Endothelial cell of umbilical vein (primary cell): ENCODE measurements at regions not wholly inside any gene's neighbourhood (a gene's known extent, or its start where the extent isn't known, plus 50 kb on each side); places are given as distances from the start of the nearest gene placed in this dataset.

Experiments used
- BruUV-seq: library from RNA; stranded (reverse); fragments of 400-500 nt; replicated peaks from 2 replicates; lab custom pipeline; 2021; lab: Mats Ljungman, UMichigan
- CTCF ChIA-PET: fragments of 300-600, 350-600 bp; sonication (Branson Sonifier 250); formaldehyde crosslinking; loops from one replicate; lab custom pipeline; 2021; ENCODE audit warnings: antibody characterized with exemption, inconsistent platforms; lab: Charles Lee
- POLR2A ChIA-PET: fragments of 300-600, 350-600 bp; sonication (Branson Sonifier 250); formaldehyde crosslinking; loops from one replicate; lab custom pipeline; 2021; ENCODE audit warnings: antibody characterized with exemption, inconsistent platforms; lab: Charles Lee
- DNase-seq: peaks from one replicate; pipeline ENCODE4 v3.0.0-alpha.2; 2011; ENCODE audit warnings: low read depth, low spot score
- FAIRE-seq: peaks from 2 replicates; lab custom pipeline; 2011; peaks lifted over from hg19 to GRCh38; lab: Jason Lieb, UNC
- H2AFZ ChIP-seq: 2 replicates; pipeline ENCODE4 v1.6.0; 2012; ENCODE audit warnings: low read depth, low read length, control low read depth, inconsistent platforms
- H3K27ac ChIP-seq: 2 replicates; pipeline ENCODE4 v1.5.1; 2011; ENCODE audit warnings: low read depth, mild to moderate bottlenecking, control low read depth, low read length, moderate library complexity; ENCODE audit not compliant: insufficient read depth
- H3K27me3 ChIP-seq, 2 experiments: 2 replicates each; pipeline versions ENCODE4 v1.6.0 to v1.6.1; 2011; ENCODE audit warnings: low read length in 2 of 2, mixed read lengths in 1 of 2; ENCODE audit not compliant: control insufficient read depth in 2 of 2, insufficient read depth in 2 of 2
- H3K36me3 ChIP-seq, 2 experiments: 2 replicates in 1 of 2; 3 replicates in 1 of 2; pipeline ENCODE4 v1.5.1; 2011; ENCODE audit warnings: low read length in 2 of 2, mild to moderate bottlenecking in 1 of 2, moderate library complexity in 1 of 2; ENCODE audit not compliant: control insufficient read depth in 2 of 2, insufficient read depth in 2 of 2; ENCODE audit errors: extremely low read depth in 1 of 2
- H3K4me1 ChIP-seq: 3 replicates; pipeline ENCODE4 v1.5.1; 2011; ENCODE audit warnings: mild to moderate bottlenecking, low read length; ENCODE audit not compliant: control insufficient read depth, insufficient read depth; ENCODE audit errors: extremely low read depth
- H3K4me2 ChIP-seq: 2 replicates; pipeline ENCODE4 v1.6.1; 2011; ENCODE audit warnings: low read length, control low read depth, mixed read lengths; ENCODE audit not compliant: insufficient read depth
- H3K4me3 ChIP-seq, 3 experiments: fragments of 200-600 bp in 1 of 3; sonication (generic), shearing (Covaris generic) in 1 of 3; replicated peaks in 1 of 3; 2 replicates each; pipeline ENCODE4 v1.5.1; 2011 to 2016; ENCODE audit warnings: control low read depth in 3 of 3, low read length in 3 of 3, mild to moderate bottlenecking in 2 of 3, inconsistent platforms in 1 of 3, low read depth in 1 of 3, moderate library complexity in 1 of 3; ENCODE audit not compliant: insufficient read depth in 1 of 3
- H3K79me2 ChIP-seq: 2 replicates; pipeline ENCODE4 v1.6.0; 2012; ENCODE audit warnings: low read length, inconsistent platforms; ENCODE audit not compliant: control insufficient read depth, insufficient read depth
- H3K9ac ChIP-seq: replicated peaks from 2 replicates; pipeline ENCODE3; 2011; ENCODE audit warnings: low read length, control low read depth; ENCODE audit not compliant: insufficient read depth; ENCODE audit errors: extremely low read depth
- H3K9me1 ChIP-seq: replicated peaks from 3 replicates; pipeline ENCODE4 v1.6.0; 2011; ENCODE audit warnings: mild to moderate bottlenecking, low read length; ENCODE audit not compliant: control insufficient read depth, insufficient read depth; ENCODE audit errors: extremely low read depth
- H3K9me3 ChIP-seq: replicated peaks from 2 replicates; pipeline ENCODE4 v1.5.1; 2012; ENCODE audit warnings: low read length, inconsistent platforms; ENCODE audit not compliant: control insufficient read depth, insufficient read depth
- H4K20me1 ChIP-seq: replicated peaks from 2 replicates; pipeline ENCODE3; 2011; ENCODE audit warnings: mild to moderate bottlenecking, low read length; ENCODE audit not compliant: control insufficient read depth, insufficient read depth; ENCODE audit errors: extremely low read depth
- EZH2 ChIP-seq: IDR thresholded peaks from 2 replicates; pipeline ENCODE4 v1.6.1; 2012; ENCODE audit warnings: borderline replicate concordance, low read depth, mild to moderate bottlenecking, moderate library complexity, low read length, inconsistent platforms; ENCODE audit not compliant: severe bottlenecking
- FOS ChIP-seq: IDR thresholded peaks from 2 replicates; pipeline ENCODE4 v1.6.1; 2011; ENCODE audit warnings: mild to moderate bottlenecking, low read length, moderate library complexity, borderline replicate concordance; ENCODE audit not compliant: insufficient read depth
- GATA2 ChIP-seq: IDR thresholded peaks from 2 replicates; pipeline ENCODE4 v1.7.0; 2011; ENCODE audit warnings: low read depth, mild to moderate bottlenecking, moderate library complexity, mixed read lengths, low read length; ENCODE audit not compliant: insufficient read length, insufficient read depth
- JUN ChIP-seq: IDR thresholded peaks from 2 replicates; pipeline ENCODE4 v1.6.1; 2011; ENCODE audit warnings: borderline replicate concordance, low read depth; ENCODE audit not compliant: insufficient read length, insufficient read depth
- MAX ChIP-seq: IDR thresholded peaks from 2 replicates; pipeline ENCODE4 v1.6.1; 2011; ENCODE audit not compliant: insufficient read depth, insufficient read length
- MYC ChIP-seq: IDR thresholded peaks from one replicate; pipeline ENCODE4 v1.6.1; 2011; ENCODE audit warnings: mild to moderate bottlenecking, low read depth, low read length
- POLR2A ChIP-seq: IDR thresholded peaks from 2 replicates; pipeline ENCODE4 v1.6.1; 2012; ENCODE audit warnings: low read depth, mild to moderate bottlenecking, control low read depth, low read length
- POLR2AphosphoS5 ChIP-seq: IDR thresholded peaks from 2 replicates; pipeline ENCODE4 v1.6.1; 2012; ENCODE audit warnings: low read depth, mild to moderate bottlenecking, control low read depth, low read length, moderate library complexity; ENCODE audit not compliant: insufficient read depth
- dilution Hi-C: fragments of 300-500 bp; cut with MboI; formaldehyde crosslinking; loops from one replicate; pipeline ENCODE4 v1.15.0; 2019; ENCODE audit warnings: low sequenced_read_pairs; ENCODE audit not compliant: extremely low pct_ligation_motif_present
- intact Hi-C: fragments of 100-400 bp; cut with micrococcal nuclease; formaldehyde crosslinking; loops from one replicate; pipeline ENCODE4 v1.10.0; 2022
- TF ChIP-seq, protein P1 (sequence below), 2 donors: IDR thresholded peaks; 1 replicate in 1 of 2; 2 replicates in 1 of 2; pipeline ENCODE4 v1.5.1; 2011; ENCODE audit warnings: low read length in 2 of 2, mild to moderate bottlenecking in 2 of 2, moderate library complexity in 2 of 2, control low read depth in 1 of 2, inconsistent platforms in 1 of 2, low read depth in 1 of 2; ENCODE audit not compliant: insufficient read depth in 1 of 2; ENCODE audit errors: extremely low read depth in 1 of 2

DNA sequence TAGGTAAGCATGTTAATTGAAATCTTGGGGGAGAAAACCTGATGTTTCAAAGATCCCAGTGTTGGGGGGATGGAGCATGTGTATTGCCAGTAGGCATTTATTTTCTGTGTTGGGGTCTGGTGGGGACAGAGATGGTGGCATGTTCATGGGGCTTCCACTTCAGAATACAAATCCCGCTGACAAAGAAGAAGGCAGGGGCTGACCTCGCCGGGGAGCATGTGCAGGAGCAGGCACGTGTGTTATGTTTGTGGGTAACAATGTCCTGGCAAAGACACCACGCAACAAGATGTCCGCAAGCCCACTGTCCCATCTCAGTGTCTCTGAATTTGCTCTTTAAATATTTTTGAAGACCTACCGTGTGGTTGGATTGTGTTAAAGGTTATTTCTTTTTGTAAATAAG, 164.5 kb downstream of the TEX29 start:
- no peaks in the 10 kb centered on the region for H3K36me3 ChIP-seq
- intact Hi-C loops (no loop called here), dilution Hi-C loops (no loop called here)
- no peak for FAIRE-seq
- ChIA-PET CTCF (no interaction called here), POLR2A (no interaction called here)
- DNase-seq, result no peak
- H3K9me1 ChIP-seq, result no peaks in the 10 kb centered on the region
- H4K20me1 ChIP-seq, result no peaks in the 10 kb centered on the region
- H3K4me3 ChIP-seq, result no peak overlapping the region
- no peak overlapping the region for H3K27ac ChIP-seq
- H3K79me2 ChIP-seq, result no peaks in the 10 kb centered on the region
- no TSS peak for BruUV-seq
- peaks cover 2% of the 10 kb centered on the region for H3K9me3 ChIP-seq
- TF ChIP-seq MYC (no peak), POLR2AphosphoS5 (no peak), GATA2 (no peak), POLR2A (no peak), JUN (no peak), EZH2 (no peak), FOS (no peak), MAX (no peak)
- TF ChIP-seq, protein P1, sequence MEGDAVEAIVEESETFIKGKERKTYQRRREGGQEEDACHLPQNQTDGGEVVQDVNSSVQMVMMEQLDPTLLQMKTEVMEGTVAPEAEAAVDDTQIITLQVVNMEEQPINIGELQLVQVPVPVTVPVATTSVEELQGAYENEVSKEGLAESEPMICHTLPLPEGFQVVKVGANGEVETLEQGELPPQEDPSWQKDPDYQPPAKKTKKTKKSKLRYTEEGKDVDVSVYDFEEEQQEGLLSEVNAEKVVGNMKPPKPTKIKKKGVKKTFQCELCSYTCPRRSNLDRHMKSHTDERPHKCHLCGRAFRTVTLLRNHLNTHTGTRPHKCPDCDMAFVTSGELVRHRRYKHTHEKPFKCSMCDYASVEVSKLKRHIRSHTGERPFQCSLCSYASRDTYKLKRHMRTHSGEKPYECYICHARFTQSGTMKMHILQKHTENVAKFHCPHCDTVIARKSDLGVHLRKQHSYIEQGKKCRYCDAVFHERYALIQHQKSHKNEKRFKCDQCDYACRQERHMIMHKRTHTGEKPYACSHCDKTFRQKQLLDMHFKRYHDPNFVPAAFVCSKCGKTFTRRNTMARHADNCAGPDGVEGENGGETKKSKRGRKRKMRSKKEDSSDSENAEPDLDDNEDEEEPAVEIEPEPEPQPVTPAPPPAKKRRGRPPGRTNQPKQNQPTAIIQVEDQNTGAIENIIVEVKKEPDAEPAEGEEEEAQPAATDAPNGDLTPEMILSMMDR (IDR thresholded peaks at IDR 0.05; ENCODE audit: extremely low read depth in 1 of 2, insufficient read depth in 1 of 2, low read depth in 1 of 2, low read length in 2 of 2), result no peak
- H3K4me1 ChIP-seq, result no peaks in the 10 kb centered on the region
- no peak overlapping the region for H3K4me2 ChIP-seq
- no peak overlapping the region for H3K9ac ChIP-seq
- H2AFZ ChIP-seq, result no peak overlapping the region
- H3K27me3 ChIP-seq, result no peaks in the 10 kb centered on the region
